Adrenal gland (tissue), 9 donors: ENCODE measurements at regions not wholly inside any gene's neighbourhood (a gene's known extent, or its start where the extent isn't known, plus 50 kb on each side); places are given as distances from the start of the nearest gene placed in this dataset.
"Not testable (repeated sequence)": the region's sequence is repeated elsewhere in the genome, so short reads cannot be mapped to it uniquely, and the experiment has no call there.

Experiments used
- DNase-seq, 7 donors: peaks; one replicate each; pipeline ENCODE4 v3.0.0-alpha.2; 2019 to 2020
- H3K27ac ChIP-seq, 5 donors: fragments of 200-600 bp; sonication (generic) in 4 of 5; 1 replicate in 3 of 5; 2 replicates in 2 of 5; pipeline versions ENCODE4 v1.5.1 to v1.8.0; 2016 to 2020; ENCODE audit warnings: mild to moderate bottlenecking in 1 of 5
- H3K27me3 ChIP-seq: fragments of 200-600 bp; 2 replicates; pipeline ENCODE4 v1.8.0; 2021
- H3K36me3 ChIP-seq, 2 donors: fragments of 200-600 bp; replicated peaks in 1 of 2; 1 replicate in 1 of 2; 2 replicates in 1 of 2; pipeline versions ENCODE4 v1.5.1 to v1.8.0; 2018 to 2022
- H3K4me1 ChIP-seq, 2 donors: fragments of 200-600 bp; replicated peaks in 1 of 2; 1 replicate in 1 of 2; 2 replicates in 1 of 2; pipeline versions ENCODE4 v1.5.1 to v1.8.0; 2018 to 2021
- H3K4me3 ChIP-seq, 4 donors: fragments of 200-600 bp; sonication (generic) in 3 of 4; one replicate each; pipeline ENCODE4 v1.5.1; 2016 to 2018
- H3K9me3 ChIP-seq, 3 donors: fragments of 200-600 bp; sonication (generic) in 1 of 3; replicated peaks in 1 of 3; 1 replicate in 2 of 3; 2 replicates in 1 of 3; pipeline versions ENCODE4 v1.5.1 to v1.8.0; 2016 to 2021
- CTCF ChIP-seq, 6 experiments: fragments of 450-650 bp in 4 of 6; fragments of 200-600 bp in 2 of 6; sonication (generic) in 1 of 6; IDR thresholded peaks; 1 replicate in 5 of 6; 2 replicates in 1 of 6; pipeline versions ENCODE4 v1.5.1 to v1.8.0; 2016 to 2021; ENCODE audit warnings: antibody characterized with exemption in 6 of 6, mild to moderate bottlenecking in 2 of 6, moderate library complexity in 1 of 6
- POLR2A ChIP-seq, 2 donors: fragments of 450-650 bp; IDR thresholded peaks; one replicate each; pipeline ENCODE4 v1.6.1; 2017; ENCODE audit warnings: antibody characterized with exemption in 2 of 2, mild to moderate bottlenecking in 2 of 2, moderate library complexity in 1 of 2
- WGBS, 4 donors: extraction: QIAGEN DNeasy Blood & Tissue Kit in 2 of 4; methylation state at CpG; one replicate each; pipeline versions ENCODE4 v1.1.5 to v1.1.7; 2013 to 2017; 5-methylcytosine and 5-hydroxymethylcytosine counted together
- intact Hi-C, 2 donors: fragments of 100-400 bp; cut with DNase I; formaldehyde crosslinking; loops; one replicate each; pipeline versions ENCODE4 v1.14.1 to v1.15.0; 2022 to 2023
- donor health status: healthy with polysubstance abuse.
- donor health status: Bipolar disorder and iron deficiency.
- donor health status: DM: yes; HTN: yes; CAD: no.
- donor health status: DM: no; HTN: no; CAD: no.
- donor health status: DM: no; HTN: no; CAD: no.

DNA sequence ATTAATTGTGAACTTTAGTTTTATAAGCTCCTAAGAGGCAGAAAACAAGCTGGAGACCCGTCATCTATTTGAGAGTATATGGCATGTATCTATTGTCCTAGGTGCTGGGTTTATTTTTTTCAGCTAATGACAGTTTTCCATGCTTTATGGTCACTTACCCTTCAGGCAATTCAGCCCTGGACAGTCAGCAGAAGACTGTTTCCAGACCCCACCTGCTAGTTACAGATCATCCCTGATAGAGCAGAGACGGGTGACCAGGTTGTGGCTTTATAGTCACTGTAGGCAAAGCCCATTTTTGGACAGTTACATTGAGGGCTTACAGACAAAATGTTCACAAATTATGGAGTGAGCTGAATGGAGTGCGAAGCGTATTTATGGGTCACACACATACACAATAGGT is 1227.5 kb downstream of the FOXD4L5 start:
- Histone ChIP-seq H3K36me3 (no peaks in the 10 kb centered on the region), H3K4me1 (no peaks in the 10 kb centered on the region), H3K9me3 (no peaks in the 10 kb centered on the region), H3K27ac (no peak overlapping the region), H3K4me3 (no peak overlapping the region), H3K27me3 (no peaks in the 10 kb centered on the region)
- TF ChIP-seq POLR2A (IDR thresholded peaks at IDR 0.05) (no peak), CTCF (IDR thresholded peaks at IDR 0.05) (no peak)
- intact Hi-C loops = no loop called here
- no peak for DNase-seq
- 55 to 65% (median 62%) methylated on average over 4 of the region's 4 CpGs for whole genome bisulfite sequencing, 4 donors

GRCh38 chr9:64028925-64029324 is 1256.1 kb downstream of the FOXD4L5 start:
- H3K9me3 ChIP-seq, H3K36me3 ChIP-seq, H3K4me3 ChIP-seq, H3K27ac ChIP-seq, H3K27me3 ChIP-seq, H3K4me1 ChIP-seq, intact Hi-C loops, DNase-seq: not testable (repeated sequence)
- 55 to 69% (median 63%) methylated on average over 4 of the region's 4 CpGs for WGBS, 4 donors

DNA sequence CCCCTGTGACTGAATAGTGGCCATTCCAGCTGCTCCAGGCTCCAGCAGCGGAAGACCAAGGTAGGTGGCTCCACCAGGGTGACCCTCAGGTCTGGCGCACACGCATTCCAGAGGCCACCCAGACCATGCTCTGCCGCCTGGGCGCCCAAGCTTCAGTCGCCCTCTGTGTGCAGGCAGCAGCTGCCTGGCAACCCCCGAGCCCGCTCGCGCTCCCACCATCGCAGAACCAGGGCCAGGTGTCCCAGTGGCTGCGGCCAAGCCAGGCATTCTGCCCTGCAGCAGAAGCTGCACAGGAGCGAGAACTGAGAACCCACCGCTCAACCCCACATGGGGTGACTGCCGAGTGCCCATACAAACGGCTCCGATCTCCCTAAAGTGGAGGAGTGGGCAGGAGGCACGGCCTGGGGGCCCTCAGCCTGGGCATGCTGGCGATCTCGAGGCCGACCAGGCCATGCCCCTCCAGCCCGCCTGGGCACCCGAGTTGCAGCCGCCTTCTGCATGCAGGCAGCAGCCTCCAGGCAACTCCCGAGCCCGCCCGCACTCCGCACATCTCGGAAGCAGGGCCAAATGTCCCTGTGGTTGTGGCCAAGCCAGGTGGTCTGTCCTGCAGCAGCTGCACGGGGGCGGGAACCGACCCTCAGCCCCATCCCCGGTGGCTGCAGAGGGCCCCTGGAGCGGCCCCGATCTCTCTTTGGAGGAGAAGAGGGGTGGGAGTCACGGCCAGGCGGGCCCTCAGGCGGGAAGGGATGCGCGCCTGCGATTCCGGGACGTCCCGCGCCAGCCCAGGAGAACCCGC is 1264.1 kb downstream of the FOXD4L5 start:
- H3K36me3 ChIP-seq, H3K27ac ChIP-seq, H3K27me3 ChIP-seq, DNase-seq, H3K4me3 ChIP-seq, intact Hi-C loops, H3K9me3 ChIP-seq, H3K4me1 ChIP-seq: not testable (repeated sequence)
- 74 to 85% (median 81%) methylated on average over 20 to 46 of the region's 46 CpGs for WGBS, 4 donors

DNA sequence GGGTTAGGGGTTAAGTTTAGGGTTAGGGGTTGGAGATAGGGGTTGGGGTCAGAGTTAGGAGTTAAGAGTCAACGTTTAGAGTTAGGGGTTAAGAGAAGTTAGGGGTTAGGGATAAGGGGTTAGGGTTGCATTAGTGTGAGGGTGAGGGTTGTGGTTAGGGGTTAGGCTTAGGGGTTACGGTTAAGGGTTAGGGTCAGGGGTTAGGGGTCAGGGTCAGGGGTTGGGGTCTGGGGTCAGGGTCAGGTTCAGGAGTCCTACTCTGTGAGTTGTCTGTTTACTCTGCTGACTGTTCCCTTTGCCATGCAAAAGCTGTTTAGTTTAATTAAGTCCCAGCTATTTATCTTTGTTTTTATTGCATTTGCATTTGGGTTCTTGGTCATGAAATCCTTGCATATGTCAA is 1267.3 kb downstream of the FOXD4L5 start:
- H3K9me3 ChIP-seq, DNase-seq, intact Hi-C loops, H3K27ac ChIP-seq, H3K27me3 ChIP-seq, H3K4me3 ChIP-seq, H3K4me1 ChIP-seq, H3K36me3 ChIP-seq: not testable (repeated sequence)
- 51 to 61% (median 58%) methylated on average over 2 of the region's 2 CpGs for WGBS, 4 donors

GRCh38 chr9:64016845-64017406 is 1268.1 kb downstream of the FOXD4L5 start:
- not testable (repeated sequence) for H3K4me3 ChIP-seq

GRCh38 chr9:64016246-64016645 is 1268.8 kb downstream of the FOXD4L5 start:
- 27 to 44% (median 36%) methylated on average over 15 to 30 of the region's 31 CpGs for WGBS, 4 donors
- H3K9me3 ChIP-seq, H3K27ac ChIP-seq, H3K36me3 ChIP-seq, H3K4me3 ChIP-seq, H3K4me1 ChIP-seq, DNase-seq, intact Hi-C loops, H3K27me3 ChIP-seq: not testable (repeated sequence)

More at GRCh38 chr9:64016845-64017406, 1268.1 kb downstream of the FOXD4L5 start:
- H3K27ac ChIP-seq, H3K27me3 ChIP-seq, H3K36me3 ChIP-seq, intact Hi-C loops, H3K4me1 ChIP-seq, H3K9me3 ChIP-seq: not testable (repeated sequence)
- WGBS, 4 donors = 34 to 53% (median 46%) methylated on average over 18 to 39 of the region's 46 CpGs
- DNase-seq = peak in 3 of 7 donors; percentile 32 to 69 (median 59)

GRCh38 chr9:64015136-64015535 is 1269.9 kb downstream of the FOXD4L5 start:
- WGBS, 4 donors = 69 to 76% (median 74%) methylated on average over 17 of the region's 17 CpGs
- intact Hi-C loops = no loop called here
- TF ChIP-seq CTCF (IDR thresholded peaks at IDR 0.05) (no peak), POLR2A (IDR thresholded peaks at IDR 0.05) (no peak)
- Histone ChIP-seq H3K36me3 (no peaks in the 10 kb centered on the region), H3K27me3 (no peaks in the 10 kb centered on the region), H3K4me3 (no peak overlapping the region), H3K27ac (no peak overlapping the region), H3K9me3 (no peaks in the 10 kb centered on the region), H3K4me1 (no peaks in the 10 kb centered on the region)
- no peak for DNase-seq

DNA sequence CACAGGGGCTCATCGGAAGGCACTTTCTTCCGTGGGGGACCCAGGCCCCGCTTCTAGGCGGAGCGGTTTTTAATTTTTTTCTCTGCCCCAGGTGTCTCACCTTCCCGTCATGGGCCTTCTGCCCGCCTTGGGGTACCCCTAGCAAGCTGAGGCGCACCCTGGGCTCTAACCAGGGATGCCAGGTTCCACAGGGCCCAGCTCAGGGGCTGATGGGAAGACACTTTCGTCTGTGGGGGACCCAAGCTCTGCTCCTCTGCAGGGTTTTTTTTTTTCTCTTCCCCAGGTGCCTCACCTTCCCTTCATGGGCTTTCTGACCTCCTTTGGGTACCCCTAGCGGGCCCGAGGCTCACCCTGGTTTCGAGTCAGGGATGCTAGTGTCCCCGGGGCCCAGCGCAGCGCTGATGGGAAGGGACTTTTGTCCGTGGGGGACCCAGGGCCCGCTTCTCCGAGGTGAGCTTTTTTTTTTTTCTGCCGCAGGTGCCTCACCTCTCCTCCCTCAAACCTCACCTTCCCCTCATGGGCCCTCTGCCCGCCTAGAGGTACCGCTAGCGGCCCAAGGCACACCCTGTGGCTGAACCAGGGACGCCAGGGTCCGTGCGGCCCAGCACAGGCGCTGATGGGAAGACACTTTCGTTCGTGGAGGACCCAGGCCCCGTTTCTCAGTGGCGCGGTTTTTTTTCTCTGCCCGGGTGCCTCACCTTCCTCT is 1270.5 kb downstream of the FOXD4L5 start:
- DNase-seq, H3K4me3 ChIP-seq, intact Hi-C loops: not testable (repeated sequence)

DNA sequence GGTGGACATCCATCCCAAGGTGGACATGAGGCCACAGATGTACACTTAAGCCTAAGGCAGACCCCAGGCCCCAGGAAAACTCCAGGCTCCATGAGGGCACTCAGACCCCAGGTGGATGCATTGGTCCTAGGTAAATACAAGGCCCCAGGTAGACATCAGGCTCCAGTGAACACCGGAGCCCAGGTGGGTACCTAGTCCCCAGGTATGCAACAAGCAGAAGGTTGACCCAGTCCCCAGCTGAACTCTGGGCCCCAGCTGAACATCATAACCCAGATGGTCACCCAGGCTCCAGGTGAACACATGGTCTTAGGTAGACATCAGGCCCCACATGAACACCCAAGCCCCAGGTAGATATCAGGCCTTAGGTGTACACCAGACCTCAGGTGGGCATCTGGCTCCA is 1271.9 kb downstream of the FOXD4L5 start:
- H3K27me3 ChIP-seq, H3K4me3 ChIP-seq, H3K27ac ChIP-seq, H3K36me3 ChIP-seq, H3K9me3 ChIP-seq, intact Hi-C loops, DNase-seq, H3K4me1 ChIP-seq: not testable (repeated sequence)
- WGBS, 4 donors = 97 to 100% (median 100%) methylated on average over 1 of the region's 1 CpG; no CpG with 5 or more reads in 1 of the 4 donors

More for the DNA sequence above, 1270.5 kb downstream of the FOXD4L5 start:
- H3K27ac ChIP-seq, H3K9me3 ChIP-seq, H3K27me3 ChIP-seq, H3K4me1 ChIP-seq, H3K36me3 ChIP-seq: not testable (repeated sequence)
- WGBS, 4 donors = 68 to 79% (median 75%) methylated on average over 30 to 32 of the region's 32 CpGs
